T-cell (primary cell): ENCODE measurements at regions not wholly inside any gene's neighbourhood (a gene's known extent, or its start where the extent isn't known, plus 50 kb on each side); places are given as distances from the start of the nearest gene placed in this dataset.
"Not testable (repeated sequence)": the region's sequence is repeated elsewhere in the genome, so short reads cannot be mapped to it uniquely, and the experiment has no call there.

Source experiments
- ATAC-seq, 4 experiments: fragments of 200-7000 bp in 3 of 4; fragments of 150-1000 bp in 1 of 4; cut with Tn5 transposase; replicated peaks in 1 of 4; 1 replicate in 3 of 4; 2 replicates in 1 of 4; pipeline ENCODE4 v1.10.0; 2021; ENCODE audit warnings: moderate library complexity in 3 of 4, mild to moderate bottlenecking in 2 of 4, moderate number of reproducible peaks in 1 of 4
- CTCF ChIA-PET, 2 donors: fragments of 300-600 bp; sonication (Branson Sonifier 250); formaldehyde crosslinking; loops; one replicate each; lab custom pipeline; 2022; ENCODE audit warnings: antibody characterized with exemption in 2 of 2; lab: Charles Lee
- POLR2A ChIA-PET, 2 donors: fragments of 300-600 bp; sonication (Branson Sonifier 250); formaldehyde crosslinking; loops; one replicate each; lab custom pipeline; 2022; ENCODE audit warnings: antibody characterized with exemption in 2 of 2; lab: Charles Lee
- DNase-seq, 35 experiments: peaks; one replicate each; pipeline versions ENCODE4 v3.0.0 to v3.0.0-alpha.2; 2013 to 2023
- H3K27ac ChIP-seq: one replicate; pipeline ENCODE4 v1.5.1; 2013; ENCODE audit warnings: low read length
- H3K27me3 ChIP-seq, 2 experiments: replicated peaks in 1 of 2; 1 replicate in 1 of 2; 2 replicates in 1 of 2; pipeline versions ENCODE4 v1.6.1 to v1.7.0; 2013; ENCODE audit warnings: low read length in 1 of 2, mixed read lengths in 1 of 2; ENCODE audit not compliant: control insufficient read depth in 2 of 2, insufficient read depth in 2 of 2; ENCODE audit errors: extremely low read depth in 1 of 2
- H3K36me3 ChIP-seq, 2 donors: 1 replicate in 1 of 2; 2 replicates in 1 of 2; pipeline versions ENCODE4 v1.6.1 to v1.7.0; 2013; ENCODE audit warnings: low read length in 1 of 2; ENCODE audit not compliant: control insufficient read depth in 2 of 2, insufficient read depth in 1 of 2; ENCODE audit errors: extremely low read depth in 1 of 2
- H3K4me1 ChIP-seq, 2 experiments: 1 replicate in 1 of 2; 2 replicates in 1 of 2; pipeline versions ENCODE4 v1.6.1 to v1.7.0; 2013; ENCODE audit warnings: low read length in 2 of 2, mixed read lengths in 1 of 2; ENCODE audit not compliant: insufficient read depth in 2 of 2, control insufficient read depth in 1 of 2; ENCODE audit errors: extremely low read depth in 1 of 2
- H3K4me3 ChIP-seq, 2 donors: 1 replicate in 1 of 2; 2 replicates in 1 of 2; pipeline versions ENCODE4 v1.5.1 to v1.7.0; 2013; ENCODE audit warnings: mild to moderate bottlenecking in 2 of 2, low read length in 1 of 2, moderate library complexity in 1 of 2; ENCODE audit not compliant: control insufficient read depth in 1 of 2; ENCODE audit errors: extremely low read depth in 1 of 2
- H3K9me3 ChIP-seq: 2 replicates; pipeline ENCODE4 v1.7.0; 2013
- H3K27ac Mint-ChIP-seq, 2 donors: one replicate each; pipeline ENCODE4 v1.8.0; 2020 to 2021; ENCODE audit warnings: mild to moderate bottlenecking in 2 of 2, mixed read lengths in 2 of 2
- H3K27me3 Mint-ChIP-seq, 2 donors: one replicate each; pipeline ENCODE4 v1.8.0; 2021 to 2022; ENCODE audit warnings: mixed read lengths in 2 of 2
- H3K36me3 Mint-ChIP-seq: one replicate; pipeline ENCODE4 v1.8.0; 2021; ENCODE audit warnings: mixed read lengths
- H3K4me1 Mint-ChIP-seq, 3 donors: one replicate each; pipeline ENCODE4 v1.8.0; 2020 to 2022; ENCODE audit warnings: mixed read lengths in 3 of 3, mild to moderate bottlenecking in 1 of 3
- H3K4me3 Mint-ChIP-seq, 3 donors: one replicate each; pipeline ENCODE4 v1.8.0; 2020 to 2022; ENCODE audit warnings: mild to moderate bottlenecking in 3 of 3, mixed read lengths in 3 of 3, moderate library complexity in 3 of 3
- H3K9me3 Mint-ChIP-seq, 3 donors: one replicate each; pipeline ENCODE4 v1.8.0; 2020 to 2022; ENCODE audit warnings: mixed read lengths in 3 of 3
- WGBS: methylation state at CpG from one replicate; pipeline ENCODE4 v1.1.5; 2013; ENCODE audit warnings: missing lambda C conversion rate; ENCODE audit not compliant: insufficient coverage; 5-methylcytosine and 5-hydroxymethylcytosine counted together

DNA sequence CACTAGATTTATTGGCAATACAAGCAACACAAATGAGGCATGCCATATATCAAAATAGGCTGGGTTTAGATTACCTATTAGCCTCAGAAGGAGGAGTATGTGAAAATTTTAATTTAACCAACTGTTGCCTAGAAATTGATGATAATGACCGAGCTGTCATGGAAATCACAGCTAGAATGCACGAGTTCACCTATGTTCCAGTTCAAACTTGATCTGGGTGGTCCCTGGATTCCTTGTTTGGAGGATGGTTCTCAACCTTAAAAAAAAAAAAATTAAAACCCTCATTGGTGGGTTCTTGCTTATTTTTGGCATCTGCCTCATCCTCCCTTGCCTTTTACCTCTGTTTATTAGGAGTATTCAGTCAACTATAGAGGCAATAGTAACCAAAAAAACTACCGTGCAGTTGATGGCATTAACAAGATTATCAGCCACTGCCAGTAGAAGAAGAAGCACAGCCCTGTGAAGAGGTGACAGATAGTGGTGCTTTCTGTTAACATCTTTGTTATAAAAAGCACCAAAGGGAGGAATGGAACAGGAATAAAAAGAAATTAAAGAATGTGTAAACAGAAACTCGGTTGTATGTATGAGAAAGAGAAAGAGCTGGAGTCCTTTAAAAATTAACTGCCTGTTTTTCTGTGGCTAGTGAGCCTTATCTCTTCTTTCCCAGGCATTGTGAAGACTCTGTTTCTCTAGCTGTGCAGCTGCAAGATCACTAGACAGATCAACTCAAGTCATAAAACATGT is 106.4 kb downstream of the ZNF429 start:
- no peak overlapping the region for H3K4me3 ChIP-seq
- CTCF ChIA-PET = no interaction called here
- no peaks in the 10 kb centered on the region for H3K27me3 Mint-ChIP-seq
- 0% methylated on average over 1 of the region's 4 CpGs for WGBS
- peaks cover 0 to 2% of the 10 kb centered on the region in 2 experiments for H3K4me1 ChIP-seq
- H3K36me3 Mint-ChIP-seq = no peaks in the 10 kb centered on the region
- H3K4me3 Mint-ChIP-seq = no peak overlapping the region
- H3K9me3 ChIP-seq = no peaks in the 10 kb centered on the region
- H3K27me3 ChIP-seq = no peaks in the 10 kb centered on the region
- H3K4me1 Mint-ChIP-seq = no peaks in the 10 kb centered on the region
- peaks cover 0 to 4% (median 0%) of the 10 kb centered on the region in 3 donors for H3K9me3 Mint-ChIP-seq
- POLR2A ChIA-PET = no interaction called here
- no peak for DNase-seq
- no peak overlapping the region for H3K27ac Mint-ChIP-seq
- no peak for ATAC-seq
- H3K27ac ChIP-seq = no peak overlapping the region
- H3K36me3 ChIP-seq = no peaks in the 10 kb centered on the region

DNA sequence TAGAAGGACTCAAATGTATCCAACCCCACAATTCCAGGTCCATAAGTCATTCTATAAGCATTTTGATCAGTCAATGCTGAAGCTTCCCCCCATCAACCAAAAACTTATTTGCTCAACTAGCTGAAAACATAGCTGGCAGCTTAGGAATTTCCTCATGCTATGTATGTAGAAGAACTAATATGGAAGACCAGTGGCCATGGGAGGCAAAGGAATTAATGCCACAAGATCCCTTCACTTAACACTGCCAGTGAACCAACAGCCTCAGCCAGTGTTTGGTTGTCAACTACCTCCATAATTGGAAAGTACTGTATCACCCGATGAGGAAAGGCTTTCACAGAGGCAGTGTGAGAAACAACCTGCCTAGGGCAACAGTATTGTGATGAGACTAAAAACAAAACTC is 105.4 kb downstream of the ZNF429 start:
- ATAC-seq = no peak
- POLR2A ChIA-PET = no interaction called here
- H3K9me3 ChIP-seq = no peaks in the 10 kb centered on the region
- H3K27me3 Mint-ChIP-seq = no peaks in the 10 kb centered on the region
- CTCF ChIA-PET = no interaction called here
- no peak overlapping the region for H3K4me3 Mint-ChIP-seq
- no peak for DNase-seq
- no peak overlapping the region for H3K27ac ChIP-seq
- no peaks in the 10 kb centered on the region for H3K4me1 Mint-ChIP-seq
- H3K27me3 ChIP-seq = no peaks in the 10 kb centered on the region
- WGBS = no CpG with 5 or more reads among the region's 1 CpG
- H3K36me3 ChIP-seq = no peaks in the 10 kb centered on the region
- no peak overlapping the region for H3K27ac Mint-ChIP-seq
- H3K9me3 Mint-ChIP-seq = peaks cover 0 to 4% (median 0%) of the 10 kb centered on the region in 3 donors
- no peak overlapping the region for H3K4me3 ChIP-seq
- H3K36me3 Mint-ChIP-seq = no peaks in the 10 kb centered on the region
- peaks cover 0 to 2% of the 10 kb centered on the region in 2 experiments for H3K4me1 ChIP-seq

GRCh38 chr19:21610341-21610740 is 104.9 kb downstream of the ZNF429 start:
- H3K36me3 Mint-ChIP-seq = no peaks in the 10 kb centered on the region
- Histone ChIP-seq H3K27ac (no peak overlapping the region), H3K36me3 (no peaks in the 10 kb centered on the region), H3K27me3 (no peaks in the 10 kb centered on the region), H3K4me1 (peaks cover under 1 to 2% of the 10 kb centered on the region in 2 experiments), H3K9me3 (no peaks in the 10 kb centered on the region), H3K4me3 (no peak overlapping the region)
- H3K27me3 Mint-ChIP-seq = no peaks in the 10 kb centered on the region
- peaks cover 0 to 4% (median 0%) of the 10 kb centered on the region in 3 donors for H3K9me3 Mint-ChIP-seq
- H3K27ac Mint-ChIP-seq = no peak overlapping the region
- DNase-seq (no peak), ATAC-seq (no peak)
- WGBS = 71% methylated on average over 3 of the region's 3 CpGs
- ChIA-PET POLR2A (no interaction called here), CTCF (no interaction called here)
- peaks cover 0 to 2% (median under 1%) of the 10 kb centered on the region in 3 donors for H3K4me1 Mint-ChIP-seq
- H3K4me3 Mint-ChIP-seq = no peak overlapping the region

DNA sequence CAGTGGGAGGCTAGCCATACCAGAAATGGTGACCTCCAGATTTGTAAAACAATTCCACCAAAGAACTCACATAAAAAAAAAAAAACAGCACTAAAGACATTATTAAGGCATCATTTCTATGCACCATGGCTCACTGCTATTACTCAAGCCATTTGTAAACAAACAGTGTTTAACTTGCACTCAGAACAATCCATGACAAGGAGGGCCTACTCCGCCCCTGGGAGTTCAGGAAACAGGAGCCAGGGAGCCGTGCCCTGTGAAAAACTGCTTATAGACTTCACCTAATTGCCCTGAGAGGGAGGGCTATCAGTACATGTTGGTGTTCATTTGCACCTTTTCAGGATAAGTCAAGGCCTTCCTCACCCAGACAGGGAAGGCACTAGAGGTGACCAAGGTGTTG is 103.2 kb downstream of the ZNF429 start:
- WGBS = 100% methylated on average over 1 of the region's 2 CpGs
- H3K4me1 ChIP-seq = peaks cover 14 to 15% of the 10 kb centered on the region in 2 experiments
- Mint-ChIP-seq H3K4me3 (no peak overlapping the region), H3K27me3 (no peaks in the 10 kb centered on the region), H3K27ac (no peak overlapping the region), H3K4me1 (peaks cover 18 to 20% (median 18%) of the 10 kb centered on the region in 3 donors), H3K36me3 (no peaks in the 10 kb centered on the region), H3K9me3 (peaks cover 0 to 4% (median 0%) of the 10 kb centered on the region in 3 donors)
- CTCF ChIA-PET = no interaction called here
- POLR2A ChIA-PET = interaction anchor here in 1 of 2 donors (0.5 kb wide), 1 partner anchor 1838 kb away, joined by 3 read pairs; no protein-coding TSS in a partner anchor
- no peaks in the 10 kb centered on the region for H3K36me3 ChIP-seq
- no peak for ATAC-seq
- H3K27me3 ChIP-seq = peaks cover 0 to 2% of the 10 kb centered on the region in 2 experiments
- H3K9me3 ChIP-seq = no peaks in the 10 kb centered on the region
- H3K27ac ChIP-seq = no peak overlapping the region
- no peak for DNase-seq
- no peak overlapping the region for H3K4me3 ChIP-seq

- Histone ChIP-seq H3K27ac (no peak overlapping the region), H3K4me3 (no peak overlapping the region), H3K4me1 (peaks cover 14 to 20% of the 10 kb centered on the region in 2 experiments), H3K9me3 (no peaks in the 10 kb centered on the region), H3K36me3 (no peaks in the 10 kb centered on the region), H3K27me3 (peaks cover 0 to 2% of the 10 kb centered on the region in 2 experiments)
- CTCF ChIA-PET = no interaction called here
- H3K27ac Mint-ChIP-seq = no peak overlapping the region
- no peaks in the 10 kb centered on the region for H3K27me3 Mint-ChIP-seq
- H3K36me3 Mint-ChIP-seq = no peaks in the 10 kb centered on the region
- DNase-seq (no peak), ATAC-seq (no peak)
- WGBS = no CpG with 5 or more reads among the region's 4 CpGs
- H3K4me3 Mint-ChIP-seq = no peak overlapping the region
- peaks cover 22 to 28% (median 23%) of the 10 kb centered on the region in 3 donors for H3K4me1 Mint-ChIP-seq
- no peaks in the 10 kb centered on the region for H3K9me3 Mint-ChIP-seq
- POLR2A ChIA-PET = no interaction called here
These were observed 102.0 kb downstream of the ZNF429 start for GRCh38 chr19:21607449-21607848.

DNA sequence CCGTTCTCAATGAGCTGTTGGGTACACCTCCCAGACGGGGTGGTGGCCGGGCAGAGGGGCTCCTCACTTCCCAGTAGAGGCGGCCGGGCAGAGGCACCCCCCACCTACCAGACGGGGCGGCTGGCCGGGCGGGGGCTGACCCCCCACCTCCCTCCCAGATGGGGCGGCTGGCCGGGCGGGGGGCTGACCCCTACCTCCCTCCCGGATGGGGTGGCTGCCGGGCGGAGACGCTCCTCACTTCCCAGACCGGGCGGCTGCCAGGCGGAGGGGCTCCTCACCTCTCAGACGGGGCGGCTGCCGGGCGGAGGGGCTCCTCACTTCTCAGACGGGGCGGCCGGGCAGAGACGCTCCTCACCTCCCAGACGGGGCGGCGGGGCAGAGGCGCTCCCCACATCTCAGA is 101.6 kb downstream of the ZNF429 start:
- H3K27ac ChIP-seq, H3K27me3 Mint-ChIP-seq, DNase-seq, ATAC-seq, H3K27ac Mint-ChIP-seq, H3K4me3 Mint-ChIP-seq, H3K36me3 ChIP-seq, CTCF ChIA-PET, POLR2A ChIA-PET, H3K4me3 ChIP-seq, H3K9me3 ChIP-seq, H3K27me3 ChIP-seq, H3K36me3 Mint-ChIP-seq, H3K9me3 Mint-ChIP-seq: not testable (repeated sequence)
- WGBS = no CpG with 5 or more reads among the region's 31 CpGs
- H3K4me1 Mint-ChIP-seq = peaks cover 22 to 28% (median 23%) of the 10 kb centered on the region in 3 donors
- peaks cover 14 to 20% of the 10 kb centered on the region in 2 experiments for H3K4me1 ChIP-seq
